ENCODE measurements at regions not wholly inside any gene's neighbourhood (a gene's known extent, or its start where the extent isn't known, plus 50 kb on each side); places are given as distances from the start of the nearest gene placed in this dataset.

DNA sequence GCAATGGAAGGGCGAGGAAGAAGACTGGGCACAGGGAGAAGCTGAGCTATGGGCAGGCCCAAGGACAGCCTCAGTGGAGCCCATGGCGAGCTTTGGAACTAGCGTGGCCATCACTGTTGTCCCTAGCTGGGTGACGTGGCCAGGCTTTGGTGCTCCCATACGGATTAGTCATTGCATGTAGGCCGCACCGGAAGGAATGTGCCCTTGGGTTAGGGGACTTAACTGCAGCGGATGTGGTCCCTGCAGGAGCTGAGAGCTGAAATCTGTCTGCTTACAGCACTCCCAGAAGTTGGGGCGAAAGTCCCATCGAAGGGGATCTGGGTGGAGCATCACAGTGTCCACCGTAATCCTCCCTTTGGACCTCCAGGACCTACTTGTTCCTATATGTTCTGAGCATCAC is 133.7 kb downstream of the PAPOLA start:
- no peak overlapping the region for H3K27ac ChIP-seq
- ChIA-PET CTCF (interaction anchor here (0.7 kb wide), 1 partner anchor 1255 kb away, joined by 3 read pairs; no protein-coding TSS in a partner anchor), POLR2A (ENCODE audit: low non-redundant PET) (no interaction called here)
- no peak for DNase-seq (ENCODE audit: low spot score)
- TF ChIP-seq, protein P1, sequence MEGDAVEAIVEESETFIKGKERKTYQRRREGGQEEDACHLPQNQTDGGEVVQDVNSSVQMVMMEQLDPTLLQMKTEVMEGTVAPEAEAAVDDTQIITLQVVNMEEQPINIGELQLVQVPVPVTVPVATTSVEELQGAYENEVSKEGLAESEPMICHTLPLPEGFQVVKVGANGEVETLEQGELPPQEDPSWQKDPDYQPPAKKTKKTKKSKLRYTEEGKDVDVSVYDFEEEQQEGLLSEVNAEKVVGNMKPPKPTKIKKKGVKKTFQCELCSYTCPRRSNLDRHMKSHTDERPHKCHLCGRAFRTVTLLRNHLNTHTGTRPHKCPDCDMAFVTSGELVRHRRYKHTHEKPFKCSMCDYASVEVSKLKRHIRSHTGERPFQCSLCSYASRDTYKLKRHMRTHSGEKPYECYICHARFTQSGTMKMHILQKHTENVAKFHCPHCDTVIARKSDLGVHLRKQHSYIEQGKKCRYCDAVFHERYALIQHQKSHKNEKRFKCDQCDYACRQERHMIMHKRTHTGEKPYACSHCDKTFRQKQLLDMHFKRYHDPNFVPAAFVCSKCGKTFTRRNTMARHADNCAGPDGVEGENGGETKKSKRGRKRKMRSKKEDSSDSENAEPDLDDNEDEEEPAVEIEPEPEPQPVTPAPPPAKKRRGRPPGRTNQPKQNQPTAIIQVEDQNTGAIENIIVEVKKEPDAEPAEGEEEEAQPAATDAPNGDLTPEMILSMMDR (conservative IDR thresholded peaks at IDR 0.05; ENCODE audit: low read depth) = no peak

- H3K27ac ChIP-seq = no peak overlapping the region
- POLR2A ChIA-PET (ENCODE audit: low non-redundant PET) = interaction anchor here (0.6 kb wide), 1 partner anchor 938 kb away, joined by 3 read pairs; no protein-coding TSS in a partner anchor
- DNase-seq (ENCODE audit: low spot score) = no peak
- CTCF ChIA-PET = no interaction called here
- TF ChIP-seq, protein P1 (conservative IDR thresholded peaks at IDR 0.05; ENCODE audit: low read depth) = no peak
Measured at GRCh38 chr14:96637521-96637920, 135.3 kb downstream of the PAPOLA start.

- TF ChIP-seq, protein P1 (conservative IDR thresholded peaks at IDR 0.05; ENCODE audit: low read depth) = no peak
- no peak for DNase-seq (ENCODE audit: low spot score)
- ChIA-PET POLR2A (ENCODE audit: low non-redundant PET) (no interaction called here), CTCF (no interaction called here)
- no peak overlapping the region for H3K27ac ChIP-seq
Measured at GRCh38 chr14:96638041-96638855, 136.1 kb downstream of the PAPOLA start.

DNA sequence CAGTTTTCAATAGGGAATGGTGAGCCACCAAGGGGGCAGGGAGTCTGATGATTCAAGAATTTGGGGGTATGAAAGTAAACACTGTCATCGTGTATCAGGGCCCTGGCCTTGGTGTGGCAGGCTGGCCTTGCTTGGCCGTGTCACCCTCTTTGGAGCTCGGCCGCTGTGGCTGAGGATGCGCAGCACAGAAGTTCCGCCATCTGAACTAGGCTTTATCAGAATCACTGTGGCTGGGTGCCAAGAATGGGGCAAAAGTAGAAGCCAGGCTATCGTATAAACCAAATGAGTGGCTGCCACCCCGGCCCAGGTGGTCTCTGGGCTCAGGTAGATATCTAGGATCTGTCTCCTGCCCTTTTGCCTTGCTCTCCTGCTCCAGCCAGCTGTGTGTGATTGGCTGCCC is 137.4 kb downstream of the PAPOLA start:
- CTCF ChIA-PET = no interaction called here
- TF ChIP-seq, protein P1 (conservative IDR thresholded peaks at IDR 0.05; ENCODE audit: low read depth) = no peak
- no peak overlapping the region for H3K27ac ChIP-seq
- POLR2A ChIA-PET (ENCODE audit: low non-redundant PET) = no interaction called here
- no peak for DNase-seq (ENCODE audit: low spot score)

GRCh38 chr14:96648506-96649326 is 146.5 kb downstream of the PAPOLA start:
- DNase-seq (ENCODE audit: low spot score) = no peak
- no peak overlapping the region for H3K27ac ChIP-seq
- TF ChIP-seq, protein P1 (conservative IDR thresholded peaks at IDR 0.05; ENCODE audit: low read depth) = no peak
- ChIA-PET CTCF (interaction anchor here (0.6 kb wide), 1 partner anchor 54 kb away, joined by 3 read pairs; no protein-coding TSS in a partner anchor), POLR2A (ENCODE audit: low non-redundant PET) (no interaction called here)

DNA sequence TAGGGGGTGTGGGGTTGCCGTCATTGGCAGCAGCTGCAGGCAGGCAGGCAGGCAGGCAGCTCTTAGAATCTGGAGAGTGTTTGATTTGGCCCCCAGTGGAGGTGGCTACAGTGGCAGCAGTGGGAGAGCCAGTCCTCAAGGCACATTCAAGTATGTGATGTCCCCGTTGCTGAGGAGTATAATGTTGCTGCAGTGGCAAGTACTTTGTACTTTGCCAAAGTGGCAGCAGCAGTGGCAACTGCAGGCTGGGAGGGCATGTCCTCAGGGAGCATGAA is 147.1 kb downstream of the PAPOLA start:
- no peak overlapping the region for H3K27ac ChIP-seq
- TF ChIP-seq, protein P1 (conservative IDR thresholded peaks at IDR 0.05; ENCODE audit: low read depth) = no peak
- DNase-seq (ENCODE audit: low spot score) = no peak
- CTCF ChIA-PET = no interaction called here
- POLR2A ChIA-PET (ENCODE audit: low non-redundant PET) = no interaction called here

Measured in RWPE1 (cell line).